Activated T-cell treated with anti-CD3 and anti-CD28 coated beads, Interleukin-2, amount 50 U/mL, for 48 hours (primary cell): ENCODE measurements at regions not wholly inside any gene's neighbourhood (a gene's known extent, or its start where the extent isn't known, plus 50 kb on each side); places are given as distances from the start of the nearest gene placed in this dataset.

Experiments
- DNase-seq, 2 experiments: peaks; one replicate each; pipeline ENCODE4 v3.0.0-alpha.2; 2020

- DNase-seq: no peak
These were observed 110.8 kb downstream of the MTNR1B start for GRCh38 chr11:93080146-93080759.

- DNase-seq: no peak
These were observed 112.2 kb downstream of the MTNR1B start for GRCh38 chr11:93081694-93082093.

DNA sequence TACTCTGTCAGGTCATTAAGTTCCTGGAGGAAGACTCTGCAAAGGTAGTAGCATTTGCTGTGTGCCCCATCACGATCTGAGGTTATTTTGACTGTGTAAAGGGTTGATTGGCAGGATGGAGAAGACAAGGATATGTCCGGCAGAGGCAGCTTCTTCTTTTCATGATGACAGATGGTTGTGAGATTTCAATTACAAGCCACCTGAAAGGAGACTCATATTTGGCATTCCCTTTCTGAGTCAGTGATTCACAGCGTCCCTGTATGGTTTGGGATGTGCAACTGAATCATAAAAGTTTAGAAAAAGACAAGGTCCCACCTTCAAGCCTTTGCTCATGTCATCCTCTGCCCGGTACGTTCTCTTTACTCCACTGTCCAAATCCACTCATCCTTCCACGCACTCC, 113.4 kb downstream of the MTNR1B start:
- DNase-seq: no peak

- no peak for DNase-seq
These were observed 112.9 kb downstream of the SLC36A4 start for GRCh38 chr11:93084727-93085505.

GRCh38 chr11:93089474-93090102, 108.2 kb downstream of the SLC36A4 start:
- DNase-seq: no peak
